Keratinocyte (primary cell): ENCODE measurements at regions not wholly inside any gene's neighbourhood (a gene's known extent, or its start where the extent isn't known, plus 50 kb on each side); places are given as distances from the start of the nearest gene placed in this dataset.
A peak's percentile ranks its signal among the peaks of the same experiment; 100 is the strongest.
"Not testable (repeated sequence)": the region's sequence is repeated elsewhere in the genome, so short reads cannot be mapped to it uniquely, and the experiment has no call there.

Experiments used
- DNase-seq: peaks from one replicate; pipeline ENCODE4 v3.0.0-alpha.2; 2011; ENCODE audit warnings: low read depth, missing footprints, low spot score
- FAIRE-seq: peaks from 2 replicates; lab custom pipeline; 2011; peaks lifted over from hg19 to GRCh38; lab: Jason Lieb, UNC
- H2AFZ ChIP-seq: 2 replicates; pipeline ENCODE4 v1.6.0; 2012; ENCODE audit warnings: low read length, control low read depth, inconsistent platforms; ENCODE audit not compliant: control insufficient read depth
- H3K27ac ChIP-seq: 2 replicates; pipeline ENCODE4 v1.5.1; 2011; ENCODE audit warnings: low read length; ENCODE audit not compliant: control insufficient read depth, insufficient read depth
- H3K27me3 ChIP-seq: 3 replicates; pipeline ENCODE4 v1.6.0; 2011; ENCODE audit warnings: low read length; ENCODE audit not compliant: control insufficient read depth, insufficient read depth; ENCODE audit errors: extremely low read depth
- H3K36me3 ChIP-seq, 2 experiments: 2 replicates in 1 of 2; 3 replicates in 1 of 2; pipeline ENCODE4 v1.5.1; 2011; ENCODE audit warnings: low read length in 2 of 2, mild to moderate bottlenecking in 1 of 2; ENCODE audit not compliant: control insufficient read depth in 2 of 2, insufficient read depth in 2 of 2; ENCODE audit errors: extremely low read depth in 1 of 2
- H3K4me1 ChIP-seq: 3 replicates; pipeline ENCODE4 v1.5.1; 2011; ENCODE audit warnings: low read length; ENCODE audit not compliant: control insufficient read depth, insufficient read depth; ENCODE audit errors: extremely low read depth
- H3K4me2 ChIP-seq: 3 replicates; pipeline ENCODE4 v1.6.0; 2011; ENCODE audit warnings: low read depth, low read length; ENCODE audit not compliant: control insufficient read depth, insufficient read depth; ENCODE audit errors: extremely low read depth
- H3K4me3 ChIP-seq, 3 experiments: fragments of 200-600 bp in 1 of 3; sonication (generic) in 1 of 3; 2 replicates in 2 of 3; 3 replicates in 1 of 3; pipeline ENCODE4 v1.5.1; 2011 to 2016; ENCODE audit warnings: low read length in 3 of 3, mild to moderate bottlenecking in 3 of 3, control low read depth in 2 of 3, inconsistent platforms in 1 of 3, low read depth in 1 of 3, mixed read lengths in 1 of 3, mixed run types in 1 of 3, moderate library complexity in 1 of 3; ENCODE audit not compliant: control insufficient read depth in 2 of 3, insufficient read depth in 2 of 3; ENCODE audit errors: extremely low read depth in 1 of 3
- H3K79me2 ChIP-seq: 2 replicates; pipeline ENCODE4 v1.6.0; 2012; ENCODE audit warnings: low read length; ENCODE audit not compliant: control insufficient read depth, insufficient read depth
- H3K9ac ChIP-seq: 3 replicates; pipeline ENCODE4 v1.6.0; 2011; ENCODE audit warnings: low read length; ENCODE audit not compliant: control insufficient read depth, insufficient read depth; ENCODE audit errors: extremely low read depth
- H3K9me1 ChIP-seq: 3 replicates; pipeline ENCODE4 v1.6.0; 2011; ENCODE audit warnings: low read length; ENCODE audit not compliant: control insufficient read depth, insufficient read depth; ENCODE audit errors: extremely low read depth
- H3K9me3 ChIP-seq: 2 replicates; pipeline ENCODE4 v1.5.1; 2012; ENCODE audit warnings: low read depth, low read length; ENCODE audit not compliant: control insufficient read depth
- H4K20me1 ChIP-seq: 3 replicates; pipeline ENCODE4 v1.6.0; 2011; ENCODE audit warnings: low read length; ENCODE audit not compliant: control insufficient read depth, insufficient read depth; ENCODE audit errors: extremely low read depth
- EZH2 ChIP-seq: IDR thresholded peaks from one replicate; pipeline ENCODE4 v1.6.1; 2012; ENCODE audit warnings: inconsistent platforms, mild to moderate bottlenecking, low read length, moderate library complexity
- dilution Hi-C: fragments of 300-500 bp; cut with MboI; formaldehyde crosslinking; loops from one replicate; pipeline ENCODE4 v1.7.0; 2020; ENCODE audit warnings: low sequenced_read_pairs; ENCODE audit not compliant: extremely low pct_ligation_motif_present

DNA sequence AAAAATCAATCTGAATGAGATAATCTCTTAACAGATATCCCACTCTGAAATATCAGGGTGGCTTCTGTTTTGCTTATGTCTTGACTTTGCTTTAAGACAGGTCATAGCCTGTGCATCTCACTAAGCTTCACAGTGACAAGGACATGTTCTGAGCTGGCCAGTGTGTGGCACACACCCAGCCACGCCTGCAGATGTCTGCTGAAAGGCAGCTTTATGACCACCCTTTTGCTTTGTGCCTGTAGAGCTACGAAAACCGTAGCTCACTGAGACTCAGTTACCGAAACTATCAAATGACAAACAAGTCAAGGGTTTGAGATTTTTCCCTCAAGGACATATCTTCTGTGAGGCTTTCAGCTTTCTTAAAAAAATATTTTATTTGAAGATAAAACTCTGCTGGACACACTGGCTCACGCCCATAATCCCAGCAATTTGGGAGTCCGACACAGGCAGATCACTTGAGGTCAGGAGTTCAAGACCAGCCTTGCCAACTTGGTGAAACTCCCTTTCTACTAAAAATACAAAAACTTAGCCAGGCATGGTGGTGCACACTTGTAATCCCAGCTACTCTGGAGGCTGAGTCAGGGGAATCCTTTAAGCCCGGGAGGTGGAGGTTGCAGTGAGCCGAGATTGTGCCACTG, 233.2 kb downstream of the SPATA31A1 start:
- H4K20me1 ChIP-seq = no peaks in the 10 kb centered on the region
- H3K36me3 ChIP-seq = no peaks in the 10 kb centered on the region
- no peak for FAIRE-seq
- dilution Hi-C loops = no loop called here
- no peaks in the 10 kb centered on the region for H3K9me1 ChIP-seq
- H3K27me3 ChIP-seq = no peaks in the 10 kb centered on the region
- no peaks in the 10 kb centered on the region for H3K9me3 ChIP-seq
- DNase-seq = no peak
- peak overlapping the region; percentile 54 for H2AFZ ChIP-seq
- H3K27ac ChIP-seq = no peak overlapping the region
- no peak overlapping the region for H3K9ac ChIP-seq
- H3K4me2 ChIP-seq = no peak overlapping the region
- TF ChIP-seq EZH2 = no peak
- no peaks in the 10 kb centered on the region for H3K4me1 ChIP-seq
- no peak overlapping the region for H3K4me3 ChIP-seq
- no peaks in the 10 kb centered on the region for H3K79me2 ChIP-seq

DNA sequence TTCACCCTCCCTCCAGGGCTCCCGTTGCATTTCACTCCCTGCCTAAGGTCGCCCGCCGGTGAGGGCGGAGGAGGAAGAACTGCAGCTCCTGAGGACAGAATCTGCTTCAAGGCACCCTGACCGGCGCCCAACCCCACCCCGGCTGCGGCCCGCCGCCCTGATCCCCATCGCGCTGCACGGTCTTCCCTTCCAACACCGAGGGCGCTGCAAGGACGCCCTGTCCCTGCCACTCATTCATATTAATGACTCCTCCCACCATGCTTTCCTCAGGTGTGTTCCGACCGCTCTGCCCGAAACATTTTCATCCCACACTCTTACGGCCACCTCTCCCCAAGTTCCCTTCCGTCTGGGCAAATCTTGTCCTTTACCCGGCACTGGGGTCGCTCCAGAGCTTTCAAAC, 248.6 kb downstream of the SPATA31A1 start:
- H3K9me1 ChIP-seq, H3K4me3 ChIP-seq, dilution Hi-C loops, H3K9me3 ChIP-seq, H3K4me2 ChIP-seq, DNase-seq, H3K27ac ChIP-seq, H3K9ac ChIP-seq, H3K79me2 ChIP-seq, H3K27me3 ChIP-seq, H3K36me3 ChIP-seq, H3K4me1 ChIP-seq, FAIRE-seq, H2AFZ ChIP-seq, H4K20me1 ChIP-seq: not testable (repeated sequence)

DNA sequence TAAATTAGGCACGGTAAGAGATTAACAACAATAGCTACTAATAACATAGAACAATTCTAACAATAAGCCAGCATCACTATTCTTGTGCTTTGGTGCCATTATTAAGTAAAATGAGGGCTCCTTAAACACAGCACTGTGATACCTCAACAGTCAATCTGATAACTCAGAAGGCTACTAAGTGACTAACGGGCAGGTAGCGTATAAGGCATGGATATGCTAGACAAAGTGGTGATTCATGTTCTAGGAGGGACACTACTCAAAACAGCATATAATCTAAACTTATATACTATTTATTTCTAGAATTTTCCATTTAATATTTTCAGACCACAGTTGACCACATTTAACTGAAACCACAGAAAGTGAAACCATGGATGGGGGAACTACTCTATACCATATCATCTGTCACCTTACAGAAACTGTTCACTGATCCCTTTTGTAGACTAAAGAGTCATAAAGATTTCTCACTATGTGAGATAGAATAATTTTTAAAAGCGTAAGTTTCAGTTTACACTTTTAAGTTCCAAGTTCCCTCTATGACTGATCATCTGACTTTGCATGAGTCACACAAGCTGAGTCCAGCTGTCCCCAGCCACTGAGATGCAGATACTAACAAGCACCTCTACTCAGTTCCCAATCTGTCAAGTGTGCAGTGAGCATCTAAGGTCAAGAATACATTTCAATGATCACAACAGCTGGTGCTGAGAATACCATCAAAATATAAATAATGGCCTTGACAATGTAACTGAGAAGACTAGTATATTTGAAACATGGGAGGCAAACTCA, 256.2 kb downstream of the SPATA31A1 start:
- H3K4me1 ChIP-seq, DNase-seq, H3K79me2 ChIP-seq, H3K9ac ChIP-seq, H3K4me3 ChIP-seq, H3K27ac ChIP-seq, dilution Hi-C loops, H3K4me2 ChIP-seq, FAIRE-seq, H4K20me1 ChIP-seq, H3K9me1 ChIP-seq, H3K36me3 ChIP-seq, H2AFZ ChIP-seq, H3K9me3 ChIP-seq, H3K27me3 ChIP-seq: not testable (repeated sequence)

DNA sequence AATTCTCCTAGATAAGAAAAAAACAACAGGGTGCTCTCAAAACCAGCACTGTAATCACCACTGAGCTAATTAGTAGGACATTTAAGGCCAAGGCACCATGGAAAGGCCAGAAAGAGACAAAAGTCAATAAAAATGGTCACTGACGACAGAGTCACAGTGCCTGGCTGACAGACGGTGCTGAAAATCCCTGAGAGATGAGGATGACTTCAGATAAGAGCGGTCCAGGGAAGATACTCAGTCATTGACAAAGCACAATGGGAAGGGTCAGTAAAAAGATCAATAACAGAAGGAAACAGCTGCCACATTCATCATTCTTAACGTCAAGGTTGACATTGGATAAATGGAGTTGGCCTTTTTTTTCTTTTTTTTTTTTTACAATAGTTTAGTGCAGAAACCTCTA, 261.0 kb downstream of the SPATA31A1 start:
- DNase-seq, H2AFZ ChIP-seq, H3K4me3 ChIP-seq, H3K9ac ChIP-seq, H3K79me2 ChIP-seq, H3K27ac ChIP-seq, H3K36me3 ChIP-seq, dilution Hi-C loops, FAIRE-seq, H3K27me3 ChIP-seq, H3K9me3 ChIP-seq, H4K20me1 ChIP-seq, H3K4me2 ChIP-seq, H3K9me1 ChIP-seq, H3K4me1 ChIP-seq: not testable (repeated sequence)

DNA sequence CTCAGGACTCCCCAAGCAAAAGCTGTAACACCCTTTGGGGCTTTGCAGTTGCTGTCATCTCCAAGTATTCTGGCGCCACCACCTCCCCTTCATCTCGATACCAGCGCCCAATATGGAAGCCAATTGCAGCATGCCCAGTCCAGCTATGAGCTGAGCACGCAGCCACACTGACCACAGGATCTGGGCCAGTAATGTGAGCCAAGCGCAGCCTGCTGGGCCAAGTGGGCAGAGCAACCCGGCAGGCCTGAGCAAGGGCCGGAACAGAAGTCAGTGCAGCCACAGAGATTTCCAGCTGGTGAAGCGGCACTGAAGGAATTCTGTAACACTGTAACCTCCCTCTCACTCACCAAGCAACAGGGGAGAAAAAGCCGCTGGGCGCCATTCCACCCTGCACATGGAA, 268.6 kb downstream of the SPATA31A1 start:
- H3K27ac ChIP-seq, H3K4me1 ChIP-seq, H4K20me1 ChIP-seq, dilution Hi-C loops, FAIRE-seq, H3K9me3 ChIP-seq, H3K36me3 ChIP-seq, H3K79me2 ChIP-seq, H2AFZ ChIP-seq, H3K27me3 ChIP-seq, H3K4me2 ChIP-seq, H3K4me3 ChIP-seq, H3K9ac ChIP-seq, DNase-seq, H3K9me1 ChIP-seq: not testable (repeated sequence)
